NCI-H1092 treated with DMSO at 0.1 percent for 48 hours (cell line): ENCODE measurements at regions not wholly inside any gene's neighbourhood (a gene's known extent, or its start where the extent isn't known, plus 50 kb on each side); places are given as distances from the start of the nearest gene placed in this dataset.
"Not testable (repeated sequence)": the region's sequence is repeated elsewhere in the genome, so short reads cannot be mapped to it uniquely, and the experiment has no call there.

Source experiments
- DNase-seq: peaks from one replicate; lab custom pipeline; 2025; lab: John Stamatoyannopoulos, UW

- DNase-seq = not testable (repeated sequence)
Observed at GRCh38 chr15:20267051-20267730, 274.4 kb downstream of the GOLGA6L6 start.

GRCh38 chr15:20265710-20266109, 275.9 kb downstream of the GOLGA6L6 start:
- DNase-seq = not testable (repeated sequence)

GRCh38 chr15:20261321-20262280, 280.0 kb downstream of the GOLGA6L6 start:
- DNase-seq = not testable (repeated sequence)

GRCh38 chr15:20260650-20261049, 280.9 kb downstream of the GOLGA6L6 start:
- DNase-seq = not testable (repeated sequence)

- not testable (repeated sequence) for DNase-seq
Observed at GRCh38 chr15:20259559-20260190, 281.9 kb downstream of the GOLGA6L6 start.

GRCh38 chr15:20256394-20256793, 285.2 kb downstream of the GOLGA6L6 start:
- not testable (repeated sequence) for DNase-seq

GRCh38 chr15:20255641-20256040, 286.0 kb downstream of the GOLGA6L6 start:
- DNase-seq = not testable (repeated sequence)

- not testable (repeated sequence) for DNase-seq
Observed at GRCh38 chr15:20253047-20253615, 288.5 kb downstream of the GOLGA6L6 start.

GRCh38 chr15:20252040-20252439, 289.6 kb downstream of the GOLGA6L6 start:
- DNase-seq = not testable (repeated sequence)

- DNase-seq = not testable (repeated sequence)
Observed at GRCh38 chr15:20251214-20252005, 290.2 kb downstream of the GOLGA6L6 start.

- not testable (repeated sequence) for DNase-seq
Observed at GRCh38 chr15:20250206-20250605, 291.4 kb downstream of the GOLGA6L6 start.

- DNase-seq = not testable (repeated sequence)
Observed at GRCh38 chr15:20249677-20249970, 292.0 kb downstream of the GOLGA6L6 start.

GRCh38 chr15:20248434-20248833, 293.2 kb downstream of the GOLGA6L6 start:
- not testable (repeated sequence) for DNase-seq

- not testable (repeated sequence) for DNase-seq
Observed at GRCh38 chr15:20247137-20247536, 294.5 kb downstream of the GOLGA6L6 start.

- not testable (repeated sequence) for DNase-seq
Observed at GRCh38 chr15:20246624-20247023, 295.0 kb downstream of the GOLGA6L6 start.

GRCh38 chr15:20245856-20246255, 295.7 kb downstream of the GOLGA6L6 start:
- not testable (repeated sequence) for DNase-seq

GRCh38 chr15:20244792-20245191, 296.8 kb downstream of the GOLGA6L6 start:
- not testable (repeated sequence) for DNase-seq

- not testable (repeated sequence) for DNase-seq
Observed at GRCh38 chr15:20243486-20244240, 297.9 kb downstream of the GOLGA6L6 start.

GRCh38 chr15:20240366-20240917, 301.2 kb downstream of the GOLGA6L6 start:
- not testable (repeated sequence) for DNase-seq

- not testable (repeated sequence) for DNase-seq
Observed at GRCh38 chr15:20239186-20239585, 302.4 kb downstream of the GOLGA6L6 start.
